Esophagus squamous epithelium (tissue), 4 donors: ENCODE measurements at regions not wholly inside any gene's neighbourhood (a gene's known extent, or its start where the extent isn't known, plus 50 kb on each side); places are given as distances from the start of the nearest gene placed in this dataset.

Experiments used
- POLR2A ChIP-seq, 4 donors: fragments of 450-650 bp; IDR thresholded peaks; one replicate each; pipeline ENCODE4 v1.6.1; 2017; ENCODE audit warnings: antibody characterized with exemption in 4 of 4, mild to moderate bottlenecking in 4 of 4, moderate library complexity in 3 of 4
- TF ChIP-seq, protein P1 (sequence below), 6 experiments: fragments of 450-650 bp in 4 of 6; fragments of 200-600 bp in 2 of 6; sonication (generic) in 2 of 6; IDR thresholded peaks; one replicate each; pipeline ENCODE4 v1.5.1; 2016 to 2019; ENCODE audit warnings: antibody characterized with exemption in 6 of 6, mild to moderate bottlenecking in 4 of 6, moderate library complexity in 4 of 6

- TF ChIP-seq, protein P1, sequence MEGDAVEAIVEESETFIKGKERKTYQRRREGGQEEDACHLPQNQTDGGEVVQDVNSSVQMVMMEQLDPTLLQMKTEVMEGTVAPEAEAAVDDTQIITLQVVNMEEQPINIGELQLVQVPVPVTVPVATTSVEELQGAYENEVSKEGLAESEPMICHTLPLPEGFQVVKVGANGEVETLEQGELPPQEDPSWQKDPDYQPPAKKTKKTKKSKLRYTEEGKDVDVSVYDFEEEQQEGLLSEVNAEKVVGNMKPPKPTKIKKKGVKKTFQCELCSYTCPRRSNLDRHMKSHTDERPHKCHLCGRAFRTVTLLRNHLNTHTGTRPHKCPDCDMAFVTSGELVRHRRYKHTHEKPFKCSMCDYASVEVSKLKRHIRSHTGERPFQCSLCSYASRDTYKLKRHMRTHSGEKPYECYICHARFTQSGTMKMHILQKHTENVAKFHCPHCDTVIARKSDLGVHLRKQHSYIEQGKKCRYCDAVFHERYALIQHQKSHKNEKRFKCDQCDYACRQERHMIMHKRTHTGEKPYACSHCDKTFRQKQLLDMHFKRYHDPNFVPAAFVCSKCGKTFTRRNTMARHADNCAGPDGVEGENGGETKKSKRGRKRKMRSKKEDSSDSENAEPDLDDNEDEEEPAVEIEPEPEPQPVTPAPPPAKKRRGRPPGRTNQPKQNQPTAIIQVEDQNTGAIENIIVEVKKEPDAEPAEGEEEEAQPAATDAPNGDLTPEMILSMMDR (IDR thresholded peaks at IDR 0.05), result no peak
- no peak for TF ChIP-seq POLR2A (IDR thresholded peaks at IDR 0.05)
Measured at GRCh38 chr10:31635415-31636065, 293.1 kb downstream of the ARHGAP12 start.
